ENCODE measurements at regions not wholly inside any gene's neighbourhood (a gene's known extent, or its start where the extent isn't known, plus 50 kb on each side); places are given as distances from the start of the nearest gene placed in this dataset.

DNA sequence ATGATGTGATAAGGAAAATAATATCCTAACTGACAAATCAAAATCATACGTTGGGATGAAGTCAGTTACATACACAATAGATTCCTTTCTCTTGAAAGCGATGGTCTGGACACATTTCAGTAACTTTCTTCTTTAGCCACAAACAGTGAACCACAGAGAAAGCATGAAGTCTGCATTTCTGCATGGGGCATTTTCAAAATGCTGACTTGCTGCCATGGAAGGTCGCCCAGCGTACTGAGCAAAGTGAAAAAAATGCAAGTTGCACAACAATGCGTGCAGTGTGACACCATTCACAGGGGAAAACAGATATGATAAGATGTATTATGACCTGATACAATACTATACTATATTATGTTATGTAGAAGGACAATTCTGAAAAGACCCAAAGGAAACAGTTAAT, 146.3 kb downstream of the SNX18 start:
- Histone ChIP-seq H3K27me3 (ENCODE audit: control insufficient read depth, insufficient read depth, low read length) (no peaks in the 10 kb centered on the region), H3K4me1 (ENCODE audit: control insufficient read depth, insufficient read depth, low read length) (no peaks in the 10 kb centered on the region), H3K27ac (ENCODE audit: low read length) (no peak overlapping the region), H3K4me3 (ENCODE audit: low read length) (no peak overlapping the region), H3K9me3 (ENCODE audit: control insufficient read depth, low read depth, low read length) (peaks cover 4% of the 10 kb centered on the region), H3K36me3 (ENCODE audit: control insufficient read depth, insufficient read depth, low read length) (no peaks in the 10 kb centered on the region)
- WGBS (ENCODE audit: insufficient coverage, low lambda C conversion rate) = 20% methylated on average over 1 of the region's 5 CpGs
- DNase-seq = peak in 1 of 2 donors; percentile 38

DNA sequence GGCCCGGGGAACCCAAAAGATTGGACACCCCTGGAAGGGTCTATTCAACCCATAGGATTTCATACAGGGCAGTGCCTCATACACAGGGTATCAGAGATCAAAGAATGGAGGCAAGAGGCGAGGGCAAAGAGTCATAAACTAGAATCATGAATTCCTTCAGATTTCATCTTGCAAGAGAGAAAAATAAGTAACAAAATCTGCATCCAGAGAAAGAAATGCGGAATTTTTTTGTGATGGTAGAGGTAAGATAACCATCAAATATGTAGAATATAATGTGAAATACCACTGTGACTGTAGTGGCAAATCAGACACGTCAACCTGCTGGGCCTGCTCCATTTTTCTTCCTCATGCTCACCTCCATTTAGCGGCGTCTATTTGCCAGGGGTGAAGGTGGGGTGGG, 143.6 kb downstream of the SNX18 start:
- no peaks in the 10 kb centered on the region for H3K27me3 ChIP-seq (ENCODE audit: control insufficient read depth, insufficient read depth, low read length)
- H3K9me3 ChIP-seq (ENCODE audit: control insufficient read depth, low read depth, low read length) = no peaks in the 10 kb centered on the region
- DNase-seq = no peak

DNA sequence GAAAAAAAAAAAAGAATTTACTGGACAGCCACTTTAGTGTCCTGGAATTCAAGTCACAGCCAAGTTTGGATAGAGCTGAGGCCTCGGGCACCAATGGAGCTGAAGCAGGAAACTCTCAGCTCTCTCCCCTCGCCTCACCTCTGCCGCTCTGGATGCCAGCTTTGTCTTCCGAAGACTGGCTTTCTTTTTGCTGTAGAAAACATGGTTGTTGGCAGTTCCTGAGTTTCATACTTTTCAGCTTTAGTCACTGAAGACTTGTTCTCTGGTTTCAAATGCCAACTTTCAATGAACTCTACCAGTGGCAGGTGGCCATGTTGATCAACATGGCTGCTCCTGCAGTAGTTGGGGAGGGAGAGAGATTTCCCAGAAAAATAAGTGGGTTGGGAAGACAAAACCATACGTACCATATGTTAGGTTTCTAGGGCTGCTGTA, 142.2 kb downstream of the SNX18 start:
- H3K9me3 ChIP-seq (ENCODE audit: control insufficient read depth, low read depth, low read length) = no peaks in the 10 kb centered on the region
- no peak overlapping the region for H3K27ac ChIP-seq (ENCODE audit: low read length)
- H3K4me3 ChIP-seq (ENCODE audit: low read length) = no peak overlapping the region
- H3K4me1 ChIP-seq (ENCODE audit: control insufficient read depth, insufficient read depth, low read length) = no peaks in the 10 kb centered on the region
- H3K27me3 ChIP-seq (ENCODE audit: control insufficient read depth, insufficient read depth, low read length) = no peaks in the 10 kb centered on the region
- H3K36me3 ChIP-seq (ENCODE audit: control insufficient read depth, insufficient read depth, low read length) = no peaks in the 10 kb centered on the region
- WGBS (ENCODE audit: insufficient coverage, low lambda C conversion rate) = no CpG with 5 or more reads among the region's 5 CpGs
- DNase-seq = no peak

More for the DNA sequence above, 143.6 kb downstream of the SNX18 start:
- WGBS (ENCODE audit: insufficient coverage, low lambda C conversion rate) = 90% methylated on average over 1 of the region's 6 CpGs
- Histone ChIP-seq H3K27ac (ENCODE audit: low read length) (no peak overlapping the region), H3K36me3 (ENCODE audit: control insufficient read depth, insufficient read depth, low read length) (no peaks in the 10 kb centered on the region), H3K4me1 (ENCODE audit: control insufficient read depth, insufficient read depth, low read length) (no peaks in the 10 kb centered on the region), H3K4me3 (ENCODE audit: low read length) (no peak overlapping the region)

DNA sequence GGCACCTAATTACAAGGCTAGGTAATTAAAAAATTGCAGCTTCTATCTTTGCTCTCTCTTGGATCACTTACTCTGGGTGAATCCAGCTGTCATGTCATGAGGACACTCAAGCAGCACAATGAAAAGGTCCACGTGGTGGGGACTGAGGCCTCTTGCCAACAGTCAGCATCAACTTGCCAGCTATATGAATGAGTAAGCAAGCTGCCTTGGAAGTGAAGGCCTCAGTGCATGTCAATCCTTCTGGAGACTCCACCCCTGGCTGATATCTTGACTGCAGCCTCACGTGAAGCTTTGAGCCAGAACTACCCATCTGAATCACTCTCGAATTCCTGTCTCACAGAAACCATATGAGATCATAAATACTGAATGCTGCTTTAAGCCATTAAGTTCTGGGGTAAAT, 140.5 kb downstream of the SNX18 start:
- peak; percentile 58 to 69 for DNase-seq
- no peaks in the 10 kb centered on the region for H3K36me3 ChIP-seq (ENCODE audit: control insufficient read depth, insufficient read depth, low read length)
- 50% methylated on average over 1 of the region's 3 CpGs for WGBS (ENCODE audit: insufficient coverage, low lambda C conversion rate)
- H3K27ac ChIP-seq (ENCODE audit: low read length) = no peak overlapping the region
- H3K9me3 ChIP-seq (ENCODE audit: control insufficient read depth, low read depth, low read length) = no peaks in the 10 kb centered on the region
- no peak overlapping the region for H3K4me3 ChIP-seq (ENCODE audit: low read length)
- no peaks in the 10 kb centered on the region for H3K4me1 ChIP-seq (ENCODE audit: control insufficient read depth, insufficient read depth, low read length)
- H3K27me3 ChIP-seq (ENCODE audit: control insufficient read depth, insufficient read depth, low read length) = no peaks in the 10 kb centered on the region

DNA sequence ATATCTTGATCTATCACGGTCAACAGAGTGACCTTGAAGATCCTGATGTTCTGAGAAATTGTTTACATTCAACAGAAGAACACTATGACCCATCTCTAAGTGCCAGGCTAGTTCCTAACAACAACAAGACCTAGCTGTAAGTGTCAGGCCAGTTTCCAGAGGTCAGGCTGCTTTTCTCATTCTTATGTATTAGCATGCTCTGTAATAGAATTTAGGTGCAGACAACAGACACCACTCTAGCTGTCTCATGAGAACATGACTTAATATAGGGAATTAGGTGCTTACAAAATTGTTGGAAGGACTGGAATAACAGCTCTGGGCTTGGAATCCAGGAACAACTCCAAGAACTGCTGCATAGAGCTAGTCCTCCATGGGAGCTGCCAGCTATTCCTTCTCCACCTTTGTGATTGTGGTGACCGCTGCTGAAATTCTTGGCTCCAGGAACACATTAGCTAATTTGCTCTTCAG, 138.7 kb downstream of the SNX18 start:
- Histone ChIP-seq H3K9me3 (ENCODE audit: control insufficient read depth, low read depth, low read length) (no peaks in the 10 kb centered on the region), H3K36me3 (ENCODE audit: control insufficient read depth, insufficient read depth, low read length) (no peaks in the 10 kb centered on the region), H3K27ac (ENCODE audit: low read length) (no peak overlapping the region), H3K4me1 (ENCODE audit: control insufficient read depth, insufficient read depth, low read length) (no peaks in the 10 kb centered on the region), H3K4me3 (ENCODE audit: low read length) (no peak overlapping the region), H3K27me3 (ENCODE audit: control insufficient read depth, insufficient read depth, low read length) (no peaks in the 10 kb centered on the region)
- no CpG with 5 or more reads among the region's 2 CpGs for WGBS (ENCODE audit: insufficient coverage, low lambda C conversion rate)
- DNase-seq = no peak

DNA sequence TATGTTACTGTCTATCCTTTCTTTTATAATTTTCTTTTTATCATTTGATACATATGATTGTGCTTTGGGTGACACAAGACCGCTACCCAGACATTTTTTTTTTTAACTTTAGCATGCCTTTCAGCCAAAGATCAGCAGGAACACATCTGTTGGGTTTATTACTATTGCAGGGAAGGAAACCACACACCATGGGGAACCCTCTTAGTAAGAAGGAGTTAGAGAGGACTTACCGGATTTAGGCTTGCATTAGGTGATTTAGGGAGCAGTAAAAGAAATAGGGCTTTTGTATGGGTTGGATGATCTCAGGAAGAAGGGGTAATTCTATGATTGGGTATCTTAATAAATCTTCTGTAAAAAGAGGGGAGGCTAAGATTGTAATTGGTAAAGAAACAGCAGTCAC, 138.2 kb downstream of the SNX18 start:
- Histone ChIP-seq H3K27ac (ENCODE audit: low read length) (no peak overlapping the region), H3K9me3 (ENCODE audit: control insufficient read depth, low read depth, low read length) (no peaks in the 10 kb centered on the region)
- 100% methylated on average over 1 of the region's 2 CpGs for WGBS (ENCODE audit: insufficient coverage, low lambda C conversion rate)

DNA sequence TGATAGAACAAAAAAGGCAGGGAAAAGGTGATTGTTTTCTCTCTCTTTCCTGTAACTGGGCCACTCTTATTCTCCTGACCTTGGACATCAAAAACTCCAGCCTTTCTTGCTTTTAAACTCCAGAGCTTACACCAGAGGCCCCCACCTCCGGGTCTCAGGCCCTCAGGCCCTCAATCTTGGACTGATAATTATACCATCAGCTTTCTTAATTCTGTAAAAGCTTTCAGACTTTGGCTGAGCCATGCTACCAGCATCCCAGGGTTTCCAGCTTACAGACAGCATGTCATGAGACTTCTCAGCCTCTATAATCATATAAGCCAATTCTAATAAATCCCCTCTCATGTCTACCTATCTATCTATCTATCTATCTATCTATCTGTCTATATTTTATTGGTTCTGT, 137.7 kb downstream of the SNX18 start:
- Histone ChIP-seq H3K9me3 (ENCODE audit: control insufficient read depth, low read depth, low read length) (no peaks in the 10 kb centered on the region), H3K27me3 (ENCODE audit: control insufficient read depth, insufficient read depth, low read length) (no peaks in the 10 kb centered on the region), H3K27ac (ENCODE audit: low read length) (no peak overlapping the region), H3K4me3 (ENCODE audit: low read length) (no peak overlapping the region), H3K36me3 (ENCODE audit: control insufficient read depth, insufficient read depth, low read length) (no peaks in the 10 kb centered on the region), H3K4me1 (ENCODE audit: control insufficient read depth, insufficient read depth, low read length) (no peaks in the 10 kb centered on the region)
- no peak for DNase-seq
- no CpG with 5 or more reads among the region's 1 CpG for WGBS (ENCODE audit: insufficient coverage, low lambda C conversion rate)

More for the DNA sequence above, 138.2 kb downstream of the SNX18 start:
- Histone ChIP-seq H3K4me1 (ENCODE audit: control insufficient read depth, insufficient read depth, low read length) (no peaks in the 10 kb centered on the region), H3K4me3 (ENCODE audit: low read length) (no peak overlapping the region), H3K27me3 (ENCODE audit: control insufficient read depth, insufficient read depth, low read length) (no peaks in the 10 kb centered on the region), H3K36me3 (ENCODE audit: control insufficient read depth, insufficient read depth, low read length) (no peaks in the 10 kb centered on the region)
- no peak for DNase-seq

DNA sequence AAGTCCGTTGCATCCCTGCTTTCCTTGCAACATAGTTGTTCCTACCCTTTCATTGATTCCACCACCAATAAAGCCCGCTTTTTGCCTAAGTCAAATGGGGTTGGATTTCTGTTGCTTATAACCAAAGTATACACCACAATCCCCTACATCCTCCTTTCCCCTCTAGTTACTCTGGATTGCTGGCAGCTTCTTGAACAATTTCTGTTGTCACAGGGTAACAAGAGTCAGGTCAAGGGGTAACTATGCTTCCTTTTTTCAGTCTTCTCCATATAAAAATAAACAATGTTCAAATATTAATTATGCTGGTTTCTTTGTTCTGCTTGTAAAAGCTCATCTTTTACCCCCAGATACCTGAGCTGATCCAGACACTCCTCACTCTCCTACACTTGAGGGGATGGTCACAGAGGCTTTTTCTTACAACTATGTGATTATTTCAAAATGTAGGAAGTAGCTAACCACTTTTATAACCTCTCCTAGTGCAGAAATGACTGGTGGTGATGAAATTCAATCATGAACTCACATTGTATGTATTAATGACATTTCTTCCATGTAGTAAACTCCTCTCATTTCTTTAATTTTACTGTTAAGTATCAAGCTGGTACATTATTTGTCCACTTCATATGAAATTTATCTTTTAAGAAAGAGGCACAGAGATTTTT, 136.5 kb downstream of the SNX18 start:
- 100% methylated on average over 1 of the region's 2 CpGs for WGBS (ENCODE audit: insufficient coverage, low lambda C conversion rate)
- no peak for DNase-seq
- Histone ChIP-seq H3K27ac (ENCODE audit: low read length) (no peak overlapping the region), H3K4me3 (ENCODE audit: low read length) (no peak overlapping the region), H3K36me3 (ENCODE audit: control insufficient read depth, insufficient read depth, low read length) (no peaks in the 10 kb centered on the region), H3K9me3 (ENCODE audit: control insufficient read depth, low read depth, low read length) (no peaks in the 10 kb centered on the region), H3K27me3 (ENCODE audit: control insufficient read depth, insufficient read depth, low read length) (no peaks in the 10 kb centered on the region), H3K4me1 (ENCODE audit: control insufficient read depth, insufficient read depth, low read length) (no peaks in the 10 kb centered on the region)

DNA sequence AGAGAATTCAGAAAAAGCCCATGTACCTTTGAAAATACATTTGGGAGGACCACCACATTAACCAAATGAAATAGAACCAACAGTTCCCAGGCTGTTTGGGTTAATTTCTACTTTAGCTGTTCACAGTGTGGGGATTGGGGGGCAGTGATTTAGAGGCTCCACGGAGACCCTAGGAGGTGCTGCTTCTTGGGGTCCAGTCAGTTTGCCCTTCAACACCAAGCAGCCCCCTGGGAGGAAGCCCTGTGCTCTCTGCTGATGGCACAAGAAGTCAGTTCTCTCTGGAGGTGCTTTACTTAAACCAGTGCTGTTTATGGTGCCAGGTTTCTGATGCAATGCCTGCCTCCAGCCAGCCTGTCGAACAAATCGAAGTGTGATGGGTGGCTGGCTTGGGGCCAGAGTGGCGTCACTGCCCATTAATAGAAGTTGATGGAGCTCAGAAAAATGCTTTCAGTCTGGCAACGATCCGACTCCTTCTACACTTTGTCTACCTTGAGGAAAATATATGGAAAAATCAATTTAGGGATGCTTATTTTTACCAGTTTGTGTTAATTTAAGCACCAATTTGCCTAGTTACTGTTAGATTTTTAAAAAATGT, 134.0 kb downstream of the SNX18 start:
- no peaks in the 10 kb centered on the region for H3K4me1 ChIP-seq (ENCODE audit: control insufficient read depth, insufficient read depth, low read length)
- no peak for DNase-seq
- H3K27me3 ChIP-seq (ENCODE audit: control insufficient read depth, insufficient read depth, low read length) = no peaks in the 10 kb centered on the region
- H3K36me3 ChIP-seq (ENCODE audit: control insufficient read depth, insufficient read depth, low read length) = no peaks in the 10 kb centered on the region
- peaks cover 4% of the 10 kb centered on the region for H3K9me3 ChIP-seq (ENCODE audit: control insufficient read depth, low read depth, low read length)
- no peak overlapping the region for H3K4me3 ChIP-seq (ENCODE audit: low read length)
- H3K27ac ChIP-seq (ENCODE audit: low read length) = no peak overlapping the region
- WGBS (ENCODE audit: insufficient coverage, low lambda C conversion rate) = no CpG with 5 or more reads among the region's 6 CpGs

DNA sequence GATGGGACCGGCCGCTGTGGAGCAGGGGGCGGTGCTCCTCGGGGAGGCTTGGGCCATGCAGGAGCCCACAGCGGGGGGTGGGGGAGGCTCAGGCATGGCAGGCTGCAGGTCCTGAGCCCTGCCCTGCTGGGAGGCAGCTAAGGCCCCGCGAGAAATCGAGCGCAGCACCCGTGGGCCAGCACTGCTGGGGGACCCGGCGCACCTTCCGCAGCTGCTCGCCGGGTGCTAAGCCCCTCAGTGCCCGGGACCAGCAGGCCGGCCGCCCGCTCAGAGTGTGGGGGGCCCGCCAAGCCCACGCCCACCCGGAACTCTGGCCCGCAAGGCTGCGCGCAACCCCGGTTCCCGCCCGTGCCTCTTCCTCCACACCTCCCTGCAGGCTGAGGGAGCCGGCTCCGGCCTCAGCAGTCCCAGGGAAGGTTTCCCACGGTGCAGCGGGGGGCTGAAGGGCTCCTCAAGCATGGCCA, 131.5 kb downstream of the SNX18 start:
- peaks cover 4% of the 10 kb centered on the region for H3K9me3 ChIP-seq (ENCODE audit: control insufficient read depth, low read depth, low read length)
- H3K4me3 ChIP-seq (ENCODE audit: low read length) = no peak overlapping the region
- no peak for DNase-seq
- H3K27ac ChIP-seq (ENCODE audit: low read length) = no peak overlapping the region
- no peaks in the 10 kb centered on the region for H3K36me3 ChIP-seq (ENCODE audit: control insufficient read depth, insufficient read depth, low read length)
- no peaks in the 10 kb centered on the region for H3K27me3 ChIP-seq (ENCODE audit: control insufficient read depth, insufficient read depth, low read length)
- H3K4me1 ChIP-seq (ENCODE audit: control insufficient read depth, insufficient read depth, low read length) = no peaks in the 10 kb centered on the region
- WGBS (ENCODE audit: insufficient coverage, low lambda C conversion rate) = no CpG with 5 or more reads among the region's 32 CpGs

Measured in large intestine (tissue), 3 donors.